ENCODE measurements at regions not wholly inside any gene's neighbourhood (a gene's known extent, or its start where the extent isn't known, plus 50 kb on each side); places are given as distances from the start of the nearest gene placed in this dataset.
"Not testable (repeated sequence)": the region's sequence is repeated elsewhere in the genome, so short reads cannot be mapped to it uniquely, and the experiment has no call there.

DNA sequence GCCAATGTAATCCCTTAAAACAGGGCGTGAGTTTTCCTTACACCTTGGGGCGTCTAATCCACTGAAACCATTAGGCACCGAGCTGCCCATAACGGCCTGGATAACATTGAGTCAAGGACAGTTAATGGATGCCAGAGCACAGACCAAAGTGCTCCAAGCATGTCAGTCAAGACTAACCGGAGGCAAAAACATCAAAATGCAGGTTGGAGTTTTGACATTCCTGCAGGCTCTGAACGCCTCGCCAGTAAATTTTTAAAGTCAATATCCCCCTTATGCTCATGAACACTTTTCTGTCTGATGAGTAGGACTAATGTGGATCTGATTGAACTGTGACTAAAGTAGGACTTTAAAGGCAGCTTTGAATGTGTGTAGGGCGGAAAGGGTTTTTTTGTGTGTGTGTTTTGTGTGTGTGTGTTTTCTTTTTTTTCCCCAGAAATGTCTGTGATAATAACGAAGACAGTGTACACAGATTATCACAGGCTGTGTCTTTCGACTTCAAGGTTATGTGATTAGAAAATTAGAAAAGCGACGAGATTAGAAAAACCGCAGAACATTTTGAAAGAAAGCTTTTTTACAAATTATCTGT lies 194.2 kb upstream of the PROX1 start:
- Histone ChIP-seq H3K9ac (no peak overlapping the region), H3K27me3 (peaks cover 0 to 3% (median 0%) of the 10 kb centered on the region in 11 experiments; a peak in 1 of 22 replicates), H3K9me3 (replicated peaks in 1 of 11) (no peaks in the 10 kb centered on the region), H3K4me1 (no peaks in the 10 kb centered on the region), H3K4me2 (no peak overlapping the region), H3K27ac (no peak overlapping the region), H3K4me3 (no peak overlapping the region), H4K20me1 (no peaks in the 10 kb centered on the region), H3K36me3 (no peaks in the 10 kb centered on the region)
- TF ChIP-seq Cebpa-rat (IDR thresholded peaks at IDR 0.05), result no peak

DNA sequence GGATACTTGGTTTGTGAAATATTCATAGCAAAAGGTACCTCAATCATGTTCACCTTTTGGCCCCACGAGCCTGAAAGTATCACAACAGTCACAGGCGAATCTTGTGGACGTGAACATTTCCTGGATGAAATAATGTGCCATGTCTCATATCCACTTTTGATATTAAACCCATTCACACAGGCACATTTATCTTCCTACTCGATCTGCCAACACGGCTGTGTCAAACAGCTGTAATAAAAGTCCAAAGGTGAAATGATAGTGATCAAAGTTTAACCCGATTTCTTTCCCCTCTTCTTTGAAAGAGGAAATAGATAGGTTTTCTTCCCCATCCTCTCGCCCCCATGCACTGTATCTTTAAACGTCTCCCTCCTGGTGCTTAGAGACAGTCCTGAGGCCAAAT lies 191.2 kb upstream of the PROX1 start:
- no peaks in the 10 kb centered on the region for H3K27me3 ChIP-seq
- H3K4me1 ChIP-seq, result no peaks in the 10 kb centered on the region
- no peak overlapping the region for H3K27ac ChIP-seq
- no peak overlapping the region for H3K4me3 ChIP-seq
- H4K20me1 ChIP-seq, result no peaks in the 10 kb centered on the region
- H3K9ac ChIP-seq, result no peak overlapping the region
- no peak overlapping the region for H3K4me2 ChIP-seq
- no peak for TF ChIP-seq Cebpa-rat (IDR thresholded peaks at IDR 0.05)
- no peaks in the 10 kb centered on the region for H3K36me3 ChIP-seq
- H3K9me3 ChIP-seq (replicated peaks in 1 of 11), result no peaks in the 10 kb centered on the region

DNA sequence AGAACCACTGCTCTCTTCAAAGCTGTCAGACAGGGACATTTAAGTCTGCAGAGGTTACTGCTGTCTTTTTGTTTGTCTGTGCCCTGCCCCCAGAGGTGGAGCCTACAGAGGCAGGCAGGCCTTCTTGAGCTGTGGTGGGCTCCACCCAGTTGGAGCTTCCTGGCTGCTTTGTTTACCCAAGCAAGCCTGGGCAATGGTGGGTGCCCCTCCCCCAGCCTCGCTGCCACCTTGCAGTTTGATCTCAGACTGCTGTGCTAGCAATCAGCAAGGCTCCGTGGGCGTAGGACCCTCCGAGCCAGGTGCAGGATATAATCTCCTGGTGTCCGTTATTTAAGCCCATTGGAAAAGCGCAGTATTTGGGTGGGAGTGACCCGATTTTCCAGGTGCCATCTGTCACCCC lies 179.5 kb upstream of the PROX1 start:
- not testable (repeated sequence) for H3K4me2 ChIP-seq; H3K4me3 ChIP-seq; H4K20me1 ChIP-seq; H3K27me3 ChIP-seq; H3K9ac ChIP-seq; H3K4me1 ChIP-seq; H3K9me3 ChIP-seq (replicated peaks in 1 of 11); H3K27ac ChIP-seq; H3K36me3 ChIP-seq

DNA sequence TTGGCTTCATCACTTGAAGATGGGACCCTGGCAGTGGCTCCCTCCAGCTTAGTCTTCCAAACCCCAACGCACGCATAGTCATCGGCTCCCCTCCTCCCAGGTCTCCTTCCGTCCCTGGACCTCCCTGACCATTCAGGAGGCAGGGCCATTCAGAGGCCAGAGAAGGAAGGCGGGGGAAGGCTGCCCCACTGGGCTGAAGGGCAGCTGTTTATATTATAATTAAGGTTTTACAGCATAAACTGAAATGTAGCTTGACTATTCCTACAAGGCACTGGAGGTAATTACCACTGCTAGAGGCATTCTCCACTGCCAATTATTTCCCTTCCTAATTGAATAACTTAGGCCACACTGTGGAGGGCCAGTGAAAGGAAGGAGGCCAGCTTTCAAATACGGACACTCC lies 170.6 kb upstream of the PROX1 start:
- H3K4me2 ChIP-seq, result no peak overlapping the region
- H4K20me1 ChIP-seq, result no peaks in the 10 kb centered on the region
- no peak overlapping the region for H3K4me3 ChIP-seq
- H3K9me3 ChIP-seq (replicated peaks in 1 of 11), result peaks cover 0 to 8% (median 0%) of the 10 kb centered on the region in 11 experiments; a peak in 2 of 22 replicates
- H3K27me3 ChIP-seq, result no peaks in the 10 kb centered on the region
- no peak overlapping the region for H3K9ac ChIP-seq
- no peak for TF ChIP-seq Cebpa-rat (IDR thresholded peaks at IDR 0.05)
- H3K36me3 ChIP-seq, result no peaks in the 10 kb centered on the region
- H3K4me1 ChIP-seq, result no peaks in the 10 kb centered on the region
- H3K27ac ChIP-seq, result no peak overlapping the region

DNA sequence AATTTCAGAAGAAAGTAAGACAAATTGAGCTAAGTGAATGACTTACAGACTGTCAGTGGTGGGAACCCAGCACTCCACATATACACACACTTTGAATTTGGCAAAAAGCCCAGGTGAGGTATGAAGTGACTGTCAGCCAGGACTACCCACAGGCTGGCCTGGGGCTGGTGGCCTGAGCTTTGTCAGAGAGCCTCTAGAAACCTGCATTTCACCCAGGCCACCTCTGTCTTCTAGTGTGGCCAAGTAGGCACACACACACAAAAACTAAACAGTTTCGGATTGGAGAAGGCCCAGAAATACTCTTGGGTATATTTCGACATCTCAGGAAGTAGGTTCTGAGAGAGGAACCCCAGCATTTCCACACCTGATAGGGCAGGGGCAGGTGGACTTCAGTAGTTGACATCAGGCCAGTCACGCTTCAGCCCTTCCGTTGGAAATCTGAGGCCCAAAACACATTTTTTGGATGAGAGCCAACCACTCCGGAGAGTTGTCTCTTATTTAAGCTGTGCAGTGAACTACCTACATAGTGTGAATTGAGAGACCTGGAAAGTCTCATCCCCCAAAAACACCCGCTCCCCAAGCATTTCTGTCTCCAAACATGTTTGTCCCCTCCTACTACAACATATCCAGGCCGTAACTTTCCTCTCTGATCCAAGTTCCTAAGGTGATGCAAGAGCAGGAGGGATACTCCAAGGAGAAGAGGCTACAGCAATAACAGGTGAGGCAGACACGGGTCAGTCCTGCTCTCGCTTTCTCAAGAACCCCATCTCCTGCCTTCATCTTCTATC lies 167.2 kb upstream of the PROX1 start:
- H3K4me1 ChIP-seq, result no peaks in the 10 kb centered on the region
- peak overlapping the region in 1 of 11 experiments; percentile 16; a peak in 1 of 22 replicates for H3K4me2 ChIP-seq
- no peak overlapping the region for H3K9ac ChIP-seq
- no peaks in the 10 kb centered on the region for H3K27me3 ChIP-seq
- H3K27ac ChIP-seq, result no peak overlapping the region
- no peak overlapping the region for H3K4me3 ChIP-seq
- TF ChIP-seq Cebpa-rat (IDR thresholded peaks at IDR 0.05), result no peak
- H3K36me3 ChIP-seq, result no peaks in the 10 kb centered on the region
- H4K20me1 ChIP-seq, result no peaks in the 10 kb centered on the region
- H3K9me3 ChIP-seq (replicated peaks in 1 of 11), result no peaks in the 10 kb centered on the region

DNA sequence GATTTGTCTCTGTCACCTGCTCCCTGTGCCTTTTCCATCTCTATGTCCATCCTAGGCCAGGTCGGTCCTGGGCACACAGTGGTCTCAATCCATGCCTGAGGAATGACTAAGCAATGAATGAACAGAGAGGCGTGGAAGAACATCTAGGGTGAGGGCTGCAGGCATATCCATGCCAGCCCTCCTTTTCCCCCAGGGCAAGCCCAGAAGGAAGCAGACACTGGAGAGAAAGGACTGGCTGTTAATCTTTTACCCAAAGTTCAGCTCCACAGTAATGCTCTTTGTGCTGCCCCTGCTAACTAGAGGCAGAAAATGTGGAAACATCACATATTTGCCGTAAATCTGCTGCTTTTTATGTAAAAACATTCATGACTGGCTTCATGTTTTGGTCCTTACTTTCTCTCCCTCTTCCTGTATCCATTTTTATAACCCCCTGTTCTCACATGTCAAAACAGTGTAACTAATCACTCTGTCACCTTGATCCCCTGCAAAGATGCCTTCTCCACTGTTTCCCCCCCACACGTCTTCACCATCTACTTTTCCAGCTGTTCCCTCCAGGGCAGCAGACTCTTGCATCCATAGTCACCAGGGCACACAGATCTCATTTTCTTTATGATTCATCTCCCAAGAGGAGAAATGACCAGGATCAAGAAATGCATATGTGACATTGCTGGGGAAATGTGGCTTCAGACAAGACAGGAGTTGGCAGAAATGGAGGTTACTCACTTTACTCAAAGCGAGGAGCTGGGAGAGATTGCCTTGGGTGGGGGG lies 166.4 kb upstream of the PROX1 start:
- no peak overlapping the region for H3K4me2 ChIP-seq
- no peak overlapping the region for H3K27ac ChIP-seq
- no peak for TF ChIP-seq Cebpa-rat (IDR thresholded peaks at IDR 0.05)
- no peak overlapping the region for H3K4me3 ChIP-seq
- H3K9ac ChIP-seq, result no peak overlapping the region
- H3K36me3 ChIP-seq, result no peaks in the 10 kb centered on the region
- no peaks in the 10 kb centered on the region for H4K20me1 ChIP-seq
- no peaks in the 10 kb centered on the region for H3K9me3 ChIP-seq (replicated peaks in 1 of 11)
- no peaks in the 10 kb centered on the region for H3K4me1 ChIP-seq
- no peaks in the 10 kb centered on the region for H3K27me3 ChIP-seq

DNA sequence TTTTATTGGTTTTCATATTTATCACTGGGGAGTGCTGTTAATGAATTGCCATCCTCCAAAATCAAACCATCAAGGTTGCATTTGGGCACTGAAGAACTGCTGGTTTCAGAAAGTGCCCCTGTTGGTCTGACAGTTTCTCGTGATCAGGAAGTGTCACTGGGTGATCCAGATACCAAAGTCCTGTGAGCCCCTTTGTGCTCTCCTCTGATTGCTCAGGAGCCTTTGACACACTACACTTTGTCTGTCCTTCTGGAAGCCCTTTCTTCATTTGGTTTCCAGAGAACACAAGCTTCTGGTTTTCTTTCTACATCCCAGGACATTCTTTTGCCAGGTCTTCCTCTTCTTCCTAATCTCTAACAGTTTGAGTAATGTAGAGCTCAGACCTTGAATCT lies 165.8 kb upstream of the PROX1 start:
- H3K9me3 ChIP-seq (replicated peaks in 1 of 11), result no peaks in the 10 kb centered on the region
- no peaks in the 10 kb centered on the region for H3K27me3 ChIP-seq
- no peak overlapping the region for H3K9ac ChIP-seq

DNA sequence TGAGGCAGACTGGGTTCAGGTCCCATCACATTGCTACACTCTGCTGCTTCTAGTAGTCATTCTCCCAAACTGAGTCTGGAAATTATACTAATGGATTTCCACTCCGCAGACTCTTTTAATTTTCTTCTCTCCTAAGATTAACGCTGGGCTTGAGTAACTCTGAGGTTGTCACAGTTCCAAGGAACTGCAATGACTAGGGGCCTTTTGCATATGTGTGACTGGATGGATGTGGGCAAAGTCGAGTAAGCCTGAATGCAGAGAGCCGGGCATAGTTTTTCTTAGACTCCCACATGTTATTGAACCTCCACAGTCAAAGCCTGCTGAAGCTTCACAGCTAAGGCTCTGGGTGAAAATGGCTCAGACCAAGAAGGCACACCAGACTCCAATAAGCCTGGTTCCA lies 160.9 kb upstream of the PROX1 start:
- Histone ChIP-seq H3K36me3 (no peaks in the 10 kb centered on the region), H3K9me3 (replicated peaks in 1 of 11) (peaks cover 0 to 13% (median 0%) of the 10 kb centered on the region in 11 experiments; a peak in 3 of 22 replicates), H3K27ac (no peak overlapping the region), H3K27me3 (no peaks in the 10 kb centered on the region), H3K4me3 (no peak overlapping the region), H3K4me1 (no peaks in the 10 kb centered on the region), H3K9ac (no peak overlapping the region), H3K4me2 (no peak overlapping the region), H4K20me1 (no peaks in the 10 kb centered on the region)
- no peak for TF ChIP-seq Cebpa-rat (IDR thresholded peaks at IDR 0.05)

More for the DNA sequence above, 165.8 kb upstream of the PROX1 start:
- Histone ChIP-seq H3K36me3 (no peaks in the 10 kb centered on the region), H4K20me1 (no peaks in the 10 kb centered on the region), H3K27ac (no peak overlapping the region), H3K4me2 (no peak overlapping the region), H3K4me1 (no peaks in the 10 kb centered on the region), H3K4me3 (no peak overlapping the region)
- TF ChIP-seq Cebpa-rat (IDR thresholded peaks at IDR 0.05), result no peak

DNA sequence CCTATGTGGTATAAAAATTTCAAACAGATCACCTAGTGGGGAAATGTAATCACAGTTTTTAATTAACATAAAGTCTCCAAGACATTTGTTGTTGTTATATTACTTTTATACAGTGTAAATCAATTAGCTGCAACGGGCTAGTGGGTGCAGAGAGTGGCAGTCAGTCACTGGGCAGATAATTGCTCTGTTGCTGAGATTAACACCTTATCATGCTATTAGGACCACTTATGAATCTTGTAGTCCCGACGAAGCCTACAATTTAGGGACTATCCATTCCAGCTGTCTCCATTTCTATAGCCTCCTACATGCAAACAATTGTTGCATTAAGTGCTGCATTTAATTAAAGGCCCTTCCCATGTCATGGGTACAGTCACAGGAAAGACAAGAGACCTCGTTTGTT lies 158.9 kb upstream of the PROX1 start:
- H3K27me3 ChIP-seq, result no peaks in the 10 kb centered on the region
- H3K4me1 ChIP-seq, result no peaks in the 10 kb centered on the region
- no peaks in the 10 kb centered on the region for H3K36me3 ChIP-seq
- H3K9ac ChIP-seq, result no peak overlapping the region
- no peak for TF ChIP-seq Cebpa-rat (IDR thresholded peaks at IDR 0.05)
- H4K20me1 ChIP-seq, result no peaks in the 10 kb centered on the region
- H3K4me3 ChIP-seq, result no peak overlapping the region
- H3K9me3 ChIP-seq (replicated peaks in 1 of 11), result peaks cover 0 to 13% (median 0%) of the 10 kb centered on the region in 11 experiments; a peak in 4 of 22 replicates
- H3K4me2 ChIP-seq, result no peak overlapping the region
- no peak overlapping the region for H3K27ac ChIP-seq

Measured in BLaER1 treated with 17β-estradiol and CSF1 and Interleukin-3, amounts not matched to agents 10 nM and 100 nM (cell line).